ENCODE measurements at regions not wholly inside any gene's neighbourhood (a gene's known extent, or its start where the extent isn't known, plus 50 kb on each side); places are given as distances from the start of the nearest gene placed in this dataset.

- Mint-ChIP-seq H3K27ac (ENCODE audit: unreplicated experiment) (no peak overlapping the region), H3K27me3 (ENCODE audit: unreplicated experiment) (peaks cover 4% of the 10 kb centered on the region), H3K4me1 (ENCODE audit: low read depth, unreplicated experiment) (peaks cover 7% of the 10 kb centered on the region), H3K4me3 (ENCODE audit: unreplicated experiment) (no peak overlapping the region), H3K9me3 (ENCODE audit: unreplicated experiment) (no peaks in the 10 kb centered on the region), H3K36me3 (ENCODE audit: unreplicated experiment) (peaks cover 1% of the 10 kb centered on the region)
- no peak for DNase-seq
- TF ChIP-seq CTCF (IDR thresholded peaks at IDR 0.05; ENCODE audit: partially characterized antibody, unreplicated experiment): no peak
These were observed 64.2 kb upstream of the FOXN3 start for GRCh38 chr14:89481196-89481595.

- no peak for DNase-seq
- Mint-ChIP-seq H3K4me3 (ENCODE audit: unreplicated experiment) (no peak overlapping the region), H3K27ac (ENCODE audit: unreplicated experiment) (no peak overlapping the region), H3K9me3 (ENCODE audit: unreplicated experiment) (no peaks in the 10 kb centered on the region), H3K4me1 (ENCODE audit: low read depth, unreplicated experiment) (peaks cover under 1% of the 10 kb centered on the region), H3K27me3 (ENCODE audit: unreplicated experiment) (no peaks in the 10 kb centered on the region), H3K36me3 (ENCODE audit: unreplicated experiment) (no peaks in the 10 kb centered on the region)
- TF ChIP-seq CTCF (IDR thresholded peaks at IDR 0.05; ENCODE audit: partially characterized antibody, unreplicated experiment): no peak
These were observed 63.2 kb upstream of the FOXN3 start for GRCh38 chr14:89480278-89480677.

- no peak for TF ChIP-seq CTCF (IDR thresholded peaks at IDR 0.05; ENCODE audit: partially characterized antibody, unreplicated experiment)
- no peak overlapping the region for H3K27ac Mint-ChIP-seq (ENCODE audit: unreplicated experiment)
These were observed 62.8 kb upstream of the FOXN3 start for GRCh38 chr14:89479802-89480201.

GRCh38 chr14:89477391-89477790, 60.4 kb upstream of the FOXN3 start:
- DNase-seq: no peak
- no peaks in the 10 kb centered on the region for H3K4me1 Mint-ChIP-seq (ENCODE audit: low read depth, unreplicated experiment)
- no peaks in the 10 kb centered on the region for H3K9me3 Mint-ChIP-seq (ENCODE audit: unreplicated experiment)
- H3K27me3 Mint-ChIP-seq (ENCODE audit: unreplicated experiment): no peaks in the 10 kb centered on the region
- no peak for TF ChIP-seq CTCF (IDR thresholded peaks at IDR 0.05; ENCODE audit: partially characterized antibody, unreplicated experiment)
- no peak overlapping the region for H3K27ac Mint-ChIP-seq (ENCODE audit: unreplicated experiment)
- no peaks in the 10 kb centered on the region for H3K36me3 Mint-ChIP-seq (ENCODE audit: unreplicated experiment)
- H3K4me3 Mint-ChIP-seq (ENCODE audit: unreplicated experiment): no peak overlapping the region

More at GRCh38 chr14:89479802-89480201, 62.8 kb upstream of the FOXN3 start:
- Mint-ChIP-seq H3K9me3 (ENCODE audit: unreplicated experiment) (no peaks in the 10 kb centered on the region), H3K4me1 (ENCODE audit: low read depth, unreplicated experiment) (no peaks in the 10 kb centered on the region), H3K27me3 (ENCODE audit: unreplicated experiment) (no peaks in the 10 kb centered on the region), H3K36me3 (ENCODE audit: unreplicated experiment) (no peaks in the 10 kb centered on the region), H3K4me3 (ENCODE audit: unreplicated experiment) (no peak overlapping the region)
- DNase-seq: no peak

GRCh38 chr14:89476354-89476896, 59.4 kb upstream of the FOXN3 start:
- no peaks in the 10 kb centered on the region for H3K4me1 Mint-ChIP-seq (ENCODE audit: low read depth, unreplicated experiment)
- no peaks in the 10 kb centered on the region for H3K27me3 Mint-ChIP-seq (ENCODE audit: unreplicated experiment)
- H3K27ac Mint-ChIP-seq (ENCODE audit: unreplicated experiment): no peak overlapping the region

More at GRCh38 chr14:89476354-89476896, 59.4 kb upstream of the FOXN3 start:
- no peaks in the 10 kb centered on the region for H3K9me3 Mint-ChIP-seq (ENCODE audit: unreplicated experiment)
- H3K36me3 Mint-ChIP-seq (ENCODE audit: unreplicated experiment): no peaks in the 10 kb centered on the region
- H3K4me3 Mint-ChIP-seq (ENCODE audit: unreplicated experiment): no peak overlapping the region
- DNase-seq: no peak
- TF ChIP-seq CTCF (IDR thresholded peaks at IDR 0.05; ENCODE audit: partially characterized antibody, unreplicated experiment): no peak

Data from glutamatergic neuron (in vitro differentiated cells).